Neural progenitor cell (in vitro differentiated cells): ENCODE measurements at regions not wholly inside any gene's neighbourhood (a gene's known extent, or its start where the extent isn't known, plus 50 kb on each side); places are given as distances from the start of the nearest gene placed in this dataset.
A peak's percentile ranks its signal among the peaks of the same experiment; 100 is the strongest.

Experiments
- DNase-seq: peaks from one replicate; pipeline ENCODE4 v3.0.0-alpha.2; 2016; ENCODE audit warnings: low spot score
- H2AFZ ChIP-seq: fragments of 200-600 bp; sonication (generic); replicated peaks from 2 replicates; pipeline ENCODE4 v1.6.1; 2016; ENCODE audit warnings: antibody characterized with exemption
- H3F3A ChIP-seq: fragments of 200-600 bp; sonication (generic); 2 replicates; pipeline ENCODE4 v1.6.1; 2016; ENCODE audit warnings: antibody characterized with exemption, low read depth
- H3K27ac ChIP-seq: fragments of 200-600 bp; sonication (generic); 2 replicates; pipeline ENCODE4 v1.5.1; 2016; ENCODE audit warnings: mild to moderate bottlenecking
- H3K27me3 ChIP-seq: fragments of 200-600 bp; sonication (generic); 2 replicates; pipeline ENCODE4 v1.6.1; 2016; ENCODE audit warnings: mild to moderate bottlenecking, moderate library complexity
- H3K36me3 ChIP-seq: fragments of 200-600 bp; sonication (generic); 2 replicates; pipeline ENCODE4 v1.5.1; 2016
- H3K4me1 ChIP-seq: fragments of 200-600 bp; sonication (generic); 2 replicates; pipeline ENCODE4 v1.6.1; 2016; ENCODE audit warnings: mixed run types
- H3K4me2 ChIP-seq: fragments of 200-600 bp; sonication (generic); 2 replicates; pipeline ENCODE4 v1.6.1; 2016
- H3K4me3 ChIP-seq: fragments of 200-600 bp; sonication (generic); 2 replicates; pipeline ENCODE4 v1.5.1; 2016
- H3K79me2 ChIP-seq: fragments of 200-600 bp; sonication (generic); 2 replicates; pipeline ENCODE4 v1.6.1; 2016; ENCODE audit warnings: low read depth
- H3K9ac ChIP-seq: fragments of 200-600 bp; sonication (generic); 2 replicates; pipeline ENCODE4 v1.6.1; 2016
- H3K9me3 ChIP-seq: fragments of 200-600 bp; sonication (generic); 2 replicates; pipeline ENCODE4 v1.5.1; 2016; ENCODE audit warnings: low read depth
- H4K20me1 ChIP-seq: fragments of 200-600 bp; sonication (generic); 2 replicates; pipeline ENCODE4 v1.6.1; 2016; ENCODE audit warnings: low read depth
- H3K27ac Mint-ChIP-seq: 3 replicates; pipeline ENCODE4 v1.8.0; 2021; ENCODE audit warnings: mixed read lengths
- H3K27me3 Mint-ChIP-seq: 2 replicates; pipeline ENCODE4 v1.8.0; 2022; ENCODE audit warnings: low read depth, mild to moderate bottlenecking, inconsistent platforms, moderate library complexity, mixed read lengths; ENCODE audit not compliant: insufficient read depth
- H3K36me3 Mint-ChIP-seq: 3 replicates; pipeline ENCODE4 v1.8.0; 2021; ENCODE audit warnings: mixed read lengths
- H3K4me1 Mint-ChIP-seq: 3 replicates; pipeline ENCODE4 v1.8.0; 2021; ENCODE audit warnings: mixed read lengths
- H3K4me3 Mint-ChIP-seq: 3 replicates; pipeline ENCODE4 v1.8.0; 2021; ENCODE audit warnings: mild to moderate bottlenecking, moderate library complexity, mixed read lengths
- H3K9me3 Mint-ChIP-seq: 3 replicates; pipeline ENCODE4 v1.8.0; 2020; ENCODE audit warnings: mixed read lengths
- EZH2 ChIP-seq: fragments of 200-600 bp; sonication (generic); IDR thresholded peaks from 2 replicates; pipeline ENCODE4 v1.6.1; 2017; ENCODE audit warnings: antibody characterized with exemption, mild to moderate bottlenecking, moderate library complexity
- EZH2phosphoT487 ChIP-seq: fragments of 200-600 bp; sonication (generic); IDR thresholded peaks from 2 replicates; pipeline ENCODE4 v1.6.1; 2017; ENCODE audit warnings: antibody characterized with exemption
- TF ChIP-seq, protein P1 (sequence below): fragments of 200-600 bp; sonication (generic); IDR thresholded peaks from 2 replicates; pipeline ENCODE4 v1.5.1; 2017; ENCODE audit warnings: antibody characterized with exemption, mild to moderate bottlenecking

DNA sequence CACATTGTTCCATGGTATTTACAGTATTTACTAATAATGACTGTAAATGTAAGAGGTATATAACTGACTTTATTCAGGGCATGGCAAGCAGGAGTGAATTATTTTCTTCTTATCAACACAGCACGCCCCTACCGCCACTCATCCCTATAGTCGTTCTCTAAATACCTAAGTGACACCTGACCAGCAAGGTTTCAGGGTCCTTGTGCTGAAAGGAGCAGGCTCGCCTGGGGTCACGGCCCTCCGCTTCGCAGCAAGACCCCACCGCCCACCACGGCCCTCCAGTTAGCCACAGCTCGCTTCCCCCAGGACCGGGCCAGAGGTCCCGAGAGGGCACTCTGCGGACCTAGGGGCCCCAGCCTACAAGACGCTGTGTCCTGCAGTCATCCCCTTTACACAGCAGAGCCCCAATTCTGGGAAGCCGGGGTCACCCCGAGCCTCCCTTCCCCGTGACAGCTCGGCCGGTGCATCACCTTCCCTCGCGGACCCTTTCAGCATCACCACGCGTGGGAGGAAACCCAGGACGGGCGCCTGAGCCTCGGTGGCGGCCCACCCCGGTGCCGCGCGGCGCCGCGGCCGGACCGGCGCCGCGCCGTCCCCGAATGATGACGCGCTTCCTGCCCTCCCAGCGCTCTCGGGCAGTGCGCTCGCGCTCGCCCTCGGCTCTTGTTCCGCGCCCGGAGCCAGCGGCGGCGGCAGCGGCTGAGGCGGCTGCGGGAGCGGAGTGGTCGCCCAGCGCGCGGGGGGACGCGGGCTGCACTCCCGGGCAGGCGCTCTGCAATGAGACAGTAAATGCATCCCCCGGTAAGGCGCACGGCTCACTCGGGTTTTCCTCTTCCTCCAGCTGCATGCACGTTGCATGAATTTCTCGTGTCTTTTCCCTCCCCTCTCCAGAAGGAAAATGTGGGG is 225.1 kb upstream of the C2CD4B start, which contains the start of gene TLN2:
Gene TLN2 (plus strand): TSS at position 666 of the 906 bp plus-strand sequence.
- peak within 1 kb of the TSS; percentile 11 for H3K27ac ChIP-seq
- no peaks in the 10 kb centered on the region for H3K36me3 Mint-ChIP-seq
- peaks cover 20% of the 10 kb centered on the region for H3K27me3 ChIP-seq
- peaks cover 20% of the 10 kb centered on the region for H3K79me2 ChIP-seq
- TF ChIP-seq, protein P1, sequence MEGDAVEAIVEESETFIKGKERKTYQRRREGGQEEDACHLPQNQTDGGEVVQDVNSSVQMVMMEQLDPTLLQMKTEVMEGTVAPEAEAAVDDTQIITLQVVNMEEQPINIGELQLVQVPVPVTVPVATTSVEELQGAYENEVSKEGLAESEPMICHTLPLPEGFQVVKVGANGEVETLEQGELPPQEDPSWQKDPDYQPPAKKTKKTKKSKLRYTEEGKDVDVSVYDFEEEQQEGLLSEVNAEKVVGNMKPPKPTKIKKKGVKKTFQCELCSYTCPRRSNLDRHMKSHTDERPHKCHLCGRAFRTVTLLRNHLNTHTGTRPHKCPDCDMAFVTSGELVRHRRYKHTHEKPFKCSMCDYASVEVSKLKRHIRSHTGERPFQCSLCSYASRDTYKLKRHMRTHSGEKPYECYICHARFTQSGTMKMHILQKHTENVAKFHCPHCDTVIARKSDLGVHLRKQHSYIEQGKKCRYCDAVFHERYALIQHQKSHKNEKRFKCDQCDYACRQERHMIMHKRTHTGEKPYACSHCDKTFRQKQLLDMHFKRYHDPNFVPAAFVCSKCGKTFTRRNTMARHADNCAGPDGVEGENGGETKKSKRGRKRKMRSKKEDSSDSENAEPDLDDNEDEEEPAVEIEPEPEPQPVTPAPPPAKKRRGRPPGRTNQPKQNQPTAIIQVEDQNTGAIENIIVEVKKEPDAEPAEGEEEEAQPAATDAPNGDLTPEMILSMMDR, result no peak
- TF ChIP-seq EZH2phosphoT487 (no peak), EZH2 (no peak)
- peak within 1 kb of the TSS; percentile 92 for H3K9ac ChIP-seq
- peaks cover 7% of the 10 kb centered on the region for H3K4me1 ChIP-seq
- peak within 1 kb of the TSS; percentile 96 for H2AFZ ChIP-seq
- peak within 1 kb of the TSS; percentile 70 for H3K27ac Mint-ChIP-seq
- H3K4me1 Mint-ChIP-seq, result peaks cover 15% of the 10 kb centered on the region
- H3K9me3 ChIP-seq, result no peaks in the 10 kb centered on the region
- H3K9me3 Mint-ChIP-seq, result no peaks in the 10 kb centered on the region
- H3K4me2 ChIP-seq, result peak within 1 kb of the TSS; percentile 94
- no peaks in the 10 kb centered on the region for H4K20me1 ChIP-seq
- peaks cover 7% of the 10 kb centered on the region for H3K27me3 Mint-ChIP-seq
- H3K4me3 ChIP-seq, result peak within 1 kb of the TSS; percentile 97
- peak within 1 kb of the TSS; percentile 97 for H3K4me3 Mint-ChIP-seq
- peaks cover 9% of the 10 kb centered on the region for H3F3A ChIP-seq
- peak; percentile 94 for DNase-seq
- H3K36me3 ChIP-seq, result no peaks in the 10 kb centered on the region

DNA sequence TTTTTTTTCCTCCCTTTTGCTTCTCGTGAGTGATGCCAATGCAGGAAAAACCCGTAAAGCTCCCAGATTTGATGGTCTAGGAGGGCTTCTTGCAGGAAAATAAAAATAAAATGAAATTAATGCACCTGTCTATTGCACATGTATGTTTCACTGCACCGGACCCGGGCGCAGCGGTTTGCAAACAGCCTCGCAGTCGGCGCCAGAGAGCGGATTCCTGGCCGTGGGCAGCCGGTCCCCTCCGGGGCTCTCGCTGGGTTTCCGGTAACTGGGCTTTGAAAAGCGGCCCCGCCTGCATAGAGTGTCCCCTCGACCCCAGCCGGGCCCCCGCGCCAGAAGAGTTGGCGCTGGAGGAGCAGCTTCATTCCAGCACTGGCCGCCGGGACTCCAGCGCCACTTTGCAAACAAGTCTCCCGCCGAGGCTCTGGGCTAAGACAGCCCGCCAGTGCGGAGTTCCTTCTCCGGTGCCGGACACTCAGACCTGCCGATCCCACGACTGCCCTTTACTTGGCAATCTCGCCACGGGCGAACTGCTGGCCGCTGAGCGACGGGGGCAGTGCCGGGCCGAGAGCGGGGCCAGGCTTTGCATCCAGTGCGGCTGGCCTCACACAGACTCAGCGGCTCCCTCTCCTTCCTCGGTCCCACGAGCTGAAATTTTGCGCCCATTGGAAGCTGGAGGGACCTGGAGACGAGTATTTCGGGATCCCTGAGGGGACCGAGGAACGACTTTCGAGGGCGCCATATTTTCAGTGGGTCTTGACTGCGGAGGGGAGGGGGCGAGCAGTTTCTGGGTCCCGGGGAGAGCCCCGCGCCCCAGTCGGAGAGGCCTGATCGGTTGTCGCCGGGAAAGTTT is 225.9 kb upstream of the C2CD4B start:
- no peak overlapping the region for H3K27ac ChIP-seq
- peaks cover 7% of the 10 kb centered on the region for H3K27me3 Mint-ChIP-seq

DNA sequence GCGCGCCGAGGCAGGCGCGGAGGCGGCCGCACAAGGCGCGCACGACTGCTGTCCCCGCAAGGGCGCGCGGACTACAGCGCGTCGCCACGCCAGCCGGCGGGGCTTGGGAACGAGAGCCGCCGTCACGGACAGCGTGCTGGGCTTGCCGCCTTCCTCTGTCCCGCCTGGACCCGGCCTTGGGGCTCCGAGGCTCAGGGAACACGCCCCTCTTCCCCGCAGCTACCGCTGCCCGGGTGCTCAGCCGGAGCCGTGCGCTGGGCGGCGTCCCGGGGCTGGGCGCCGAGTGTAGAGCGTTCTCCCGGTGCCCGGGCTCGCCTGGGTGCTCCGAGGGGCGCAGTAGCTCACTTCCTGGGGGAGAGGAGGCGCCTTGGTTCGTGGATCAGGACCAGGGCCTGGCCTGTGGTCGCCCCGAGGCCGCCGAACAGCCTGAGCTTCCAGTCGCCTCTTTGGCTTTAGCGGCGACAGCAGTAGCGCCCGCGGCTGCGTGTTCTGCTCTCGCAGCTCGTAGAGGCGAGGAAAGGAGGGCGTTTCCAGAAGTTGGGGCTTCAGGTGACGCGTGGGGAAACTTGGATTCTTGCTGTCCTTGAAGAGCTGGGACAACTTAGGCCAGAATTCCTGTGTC is 226.7 kb upstream of the C2CD4B start:
- Mint-ChIP-seq H3K27me3 (peaks cover 7% of the 10 kb centered on the region), H3K27ac (no peak overlapping the region), H3K4me1 (peaks cover 15% of the 10 kb centered on the region), H3K36me3 (no peaks in the 10 kb centered on the region), H3K4me3 (peak overlapping the region; percentile 97), H3K9me3 (no peaks in the 10 kb centered on the region)
- no peaks in the 10 kb centered on the region for H4K20me1 ChIP-seq
- H3K36me3 ChIP-seq, result no peaks in the 10 kb centered on the region
- H3K27ac ChIP-seq, result no peak overlapping the region
- peaks cover 23% of the 10 kb centered on the region for H3K79me2 ChIP-seq
- H3F3A ChIP-seq, result peaks cover 9% of the 10 kb centered on the region
- TF ChIP-seq EZH2phosphoT487 (no peak), EZH2 (no peak)
- TF ChIP-seq, protein P1, result no peak
- peak overlapping the region; percentile 97 for H3K4me3 ChIP-seq
- peak; percentile 68 for DNase-seq
- H2AFZ ChIP-seq, result peak overlapping the region; percentile 96
- H3K4me1 ChIP-seq, result peaks cover 7% of the 10 kb centered on the region
- no peak overlapping the region for H3K9ac ChIP-seq
- peak overlapping the region; percentile 94 for H3K4me2 ChIP-seq
- H3K27me3 ChIP-seq, result peaks cover 13% of the 10 kb centered on the region
- no peaks in the 10 kb centered on the region for H3K9me3 ChIP-seq

More for the DNA sequence above, 225.9 kb upstream of the C2CD4B start:
- Mint-ChIP-seq H3K4me3 (peak overlapping the region; percentile 97), H3K27ac (no peak overlapping the region), H3K36me3 (no peaks in the 10 kb centered on the region), H3K9me3 (no peaks in the 10 kb centered on the region), H3K4me1 (peaks cover 15% of the 10 kb centered on the region)
- Histone ChIP-seq H3K79me2 (peaks cover 23% of the 10 kb centered on the region), H2AFZ (peak overlapping the region; percentile 96), H3K9ac (peak overlapping the region; percentile 3), H3K9me3 (no peaks in the 10 kb centered on the region), H3K4me1 (peaks cover 7% of the 10 kb centered on the region), H3K4me2 (peak overlapping the region; percentile 94), H3F3A (peaks cover 9% of the 10 kb centered on the region), H3K36me3 (no peaks in the 10 kb centered on the region), H3K27me3 (peaks cover 14% of the 10 kb centered on the region), H3K4me3 (peak overlapping the region; percentile 97), H4K20me1 (no peaks in the 10 kb centered on the region)
- TF ChIP-seq EZH2, result peak; percentile 50
- TF ChIP-seq, protein P1, result no peak
- no peak for TF ChIP-seq EZH2phosphoT487
- peak; percentile 82 for DNase-seq
